ENCODE measurements at regions not wholly inside any gene's neighbourhood (a gene's known extent, or its start where the extent isn't known, plus 50 kb on each side); places are given as distances from the start of the nearest gene placed in this dataset.
"Not testable (repeated sequence)": the region's sequence is repeated elsewhere in the genome, so short reads cannot be mapped to it uniquely, and the experiment has no call there.

GRCh38 chr5:124514956-124515355 is 231.5 kb downstream of the ZNF608 start:
- H3K4me1 ChIP-seq (ENCODE audit: control insufficient read depth in 1 of 2, insufficient read depth in 2 of 2, low read length in 2 of 2): peaks cover 0 to 12% of the 10 kb centered on the region in 2 donors
- H3K4me3 ChIP-seq (ENCODE audit: low read depth in 1 of 2, low read length in 2 of 2): no peak overlapping the region
- H3K27ac ChIP-seq (ENCODE audit: low read length): no peak overlapping the region
- no peaks in the 10 kb centered on the region for H3K27me3 ChIP-seq (ENCODE audit: low read depth, low read length)
- no peaks in the 10 kb centered on the region for H3K36me3 ChIP-seq (ENCODE audit: control insufficient read depth in 1 of 2, insufficient read depth in 2 of 2, low read length in 2 of 2)
- H3K9me3 ChIP-seq (ENCODE audit: control insufficient read depth in 1 of 2, low read length in 2 of 2): no peaks in the 10 kb centered on the region

GRCh38 chr5:124512952-124513632 is 233.3 kb downstream of the ZNF608 start:
- H3K4me3 ChIP-seq (ENCODE audit: low read depth in 1 of 2, low read length in 2 of 2): no peak overlapping the region
- no peaks in the 10 kb centered on the region for H3K27me3 ChIP-seq (ENCODE audit: low read depth, low read length)
- H3K27ac ChIP-seq (ENCODE audit: low read length): no peak overlapping the region
- peaks cover 0 to 12% of the 10 kb centered on the region in 2 donors for H3K4me1 ChIP-seq (ENCODE audit: control insufficient read depth in 1 of 2, insufficient read depth in 2 of 2, low read length in 2 of 2)
- no peaks in the 10 kb centered on the region for H3K9me3 ChIP-seq (ENCODE audit: control insufficient read depth in 1 of 2, low read length in 2 of 2)
- no peaks in the 10 kb centered on the region for H3K36me3 ChIP-seq (ENCODE audit: control insufficient read depth in 1 of 2, insufficient read depth in 2 of 2, low read length in 2 of 2)

GRCh38 chr5:124512236-124512635 is 234.2 kb downstream of the ZNF608 start:
- no peaks in the 10 kb centered on the region for H3K9me3 ChIP-seq (ENCODE audit: control insufficient read depth in 1 of 2, low read length in 2 of 2)
- no peak overlapping the region for H3K4me3 ChIP-seq (ENCODE audit: low read depth in 1 of 2, low read length in 2 of 2)
- H3K4me1 ChIP-seq (ENCODE audit: control insufficient read depth in 1 of 2, insufficient read depth in 2 of 2, low read length in 2 of 2): peaks cover 0 to 12% of the 10 kb centered on the region in 2 donors
- no peaks in the 10 kb centered on the region for H3K36me3 ChIP-seq (ENCODE audit: control insufficient read depth in 1 of 2, insufficient read depth in 2 of 2, low read length in 2 of 2)
- no peak overlapping the region for H3K27ac ChIP-seq (ENCODE audit: low read length)
- no peaks in the 10 kb centered on the region for H3K27me3 ChIP-seq (ENCODE audit: low read depth, low read length)

- Histone ChIP-seq H3K4me3 (ENCODE audit: low read depth in 1 of 2, low read length in 2 of 2) (no peak overlapping the region), H3K4me1 (ENCODE audit: control insufficient read depth in 1 of 2, insufficient read depth in 2 of 2, low read length in 2 of 2) (peaks cover 0 to 12% of the 10 kb centered on the region in 2 donors)
Measured at GRCh38 chr5:124511791-124512190, 234.6 kb downstream of the ZNF608 start.

GRCh38 chr5:124507688-124508087 is 238.8 kb downstream of the ZNF608 start:
- H3K27me3 ChIP-seq (ENCODE audit: low read depth, low read length): no peaks in the 10 kb centered on the region
- H3K4me1 ChIP-seq (ENCODE audit: control insufficient read depth in 1 of 2, insufficient read depth in 2 of 2, low read length in 2 of 2): peaks cover 0 to 10% of the 10 kb centered on the region in 2 donors
- no peak overlapping the region for H3K27ac ChIP-seq (ENCODE audit: low read length)
- H3K4me3 ChIP-seq (ENCODE audit: low read depth in 1 of 2, low read length in 2 of 2): no peak overlapping the region
- no peaks in the 10 kb centered on the region for H3K9me3 ChIP-seq (ENCODE audit: control insufficient read depth in 1 of 2, low read length in 2 of 2)
- H3K36me3 ChIP-seq (ENCODE audit: control insufficient read depth in 1 of 2, insufficient read depth in 2 of 2, low read length in 2 of 2): no peaks in the 10 kb centered on the region

More at GRCh38 chr5:124511791-124512190, 234.6 kb downstream of the ZNF608 start:
- Histone ChIP-seq H3K36me3 (ENCODE audit: control insufficient read depth in 1 of 2, insufficient read depth in 2 of 2, low read length in 2 of 2) (no peaks in the 10 kb centered on the region), H3K27ac (ENCODE audit: low read length) (no peak overlapping the region), H3K9me3 (ENCODE audit: control insufficient read depth in 1 of 2, low read length in 2 of 2) (no peaks in the 10 kb centered on the region), H3K27me3 (ENCODE audit: low read depth, low read length) (no peaks in the 10 kb centered on the region)

- H3K4me3 ChIP-seq (ENCODE audit: low read depth in 1 of 2, low read length in 2 of 2): no peak overlapping the region
- no peaks in the 10 kb centered on the region for H3K36me3 ChIP-seq (ENCODE audit: control insufficient read depth in 1 of 2, insufficient read depth in 2 of 2, low read length in 2 of 2)
- no peak overlapping the region for H3K27ac ChIP-seq (ENCODE audit: low read length)
- H3K27me3 ChIP-seq (ENCODE audit: low read depth, low read length): no peaks in the 10 kb centered on the region
- no peaks in the 10 kb centered on the region for H3K9me3 ChIP-seq (ENCODE audit: control insufficient read depth in 1 of 2, low read length in 2 of 2)
- no peaks in the 10 kb centered on the region for H3K4me1 ChIP-seq (ENCODE audit: control insufficient read depth in 1 of 2, insufficient read depth in 2 of 2, low read length in 2 of 2)
Measured at GRCh38 chr5:124504081-124504916, 242.1 kb downstream of the ZNF608 start.

GRCh38 chr5:124502551-124502950 is 243.9 kb downstream of the ZNF608 start:
- no peak overlapping the region for H3K4me3 ChIP-seq (ENCODE audit: low read depth in 1 of 2, low read length in 2 of 2)
- H3K27me3 ChIP-seq (ENCODE audit: low read depth, low read length): no peaks in the 10 kb centered on the region

GRCh38 chr5:124499818-124500217 is 246.6 kb downstream of the ZNF608 start:
- not testable (repeated sequence) for H3K36me3 ChIP-seq (ENCODE audit: control insufficient read depth in 1 of 2, insufficient read depth in 2 of 2, low read length in 2 of 2); H3K27ac ChIP-seq (ENCODE audit: low read length); H3K4me3 ChIP-seq (ENCODE audit: low read depth in 1 of 2, low read length in 2 of 2); H3K27me3 ChIP-seq (ENCODE audit: low read depth, low read length); H3K4me1 ChIP-seq (ENCODE audit: control insufficient read depth in 1 of 2, insufficient read depth in 2 of 2, low read length in 2 of 2); H3K9me3 ChIP-seq (ENCODE audit: control insufficient read depth in 1 of 2, low read length in 2 of 2)

More at GRCh38 chr5:124502551-124502950, 243.9 kb downstream of the ZNF608 start:
- Histone ChIP-seq H3K4me1 (ENCODE audit: control insufficient read depth in 1 of 2, insufficient read depth in 2 of 2, low read length in 2 of 2) (no peaks in the 10 kb centered on the region), H3K36me3 (ENCODE audit: control insufficient read depth in 1 of 2, insufficient read depth in 2 of 2, low read length in 2 of 2) (no peaks in the 10 kb centered on the region), H3K9me3 (ENCODE audit: control insufficient read depth in 1 of 2, low read length in 2 of 2) (no peaks in the 10 kb centered on the region), H3K27ac (ENCODE audit: low read length) (no peak overlapping the region)

GRCh38 chr5:124496968-124497367 is 249.5 kb downstream of the ZNF608 start:
- H3K4me3 ChIP-seq (ENCODE audit: low read depth in 1 of 2, low read length in 2 of 2); H3K36me3 ChIP-seq (ENCODE audit: control insufficient read depth in 1 of 2, insufficient read depth in 2 of 2, low read length in 2 of 2); H3K9me3 ChIP-seq (ENCODE audit: control insufficient read depth in 1 of 2, low read length in 2 of 2); H3K4me1 ChIP-seq (ENCODE audit: control insufficient read depth in 1 of 2, insufficient read depth in 2 of 2, low read length in 2 of 2); H3K27me3 ChIP-seq (ENCODE audit: low read depth, low read length); H3K27ac ChIP-seq (ENCODE audit: low read length): not testable (repeated sequence)

- Histone ChIP-seq H3K36me3 (ENCODE audit: control insufficient read depth in 1 of 2, insufficient read depth in 2 of 2, low read length in 2 of 2) (no peaks in the 10 kb centered on the region), H3K4me3 (ENCODE audit: low read depth in 1 of 2, low read length in 2 of 2) (no peak overlapping the region), H3K27me3 (ENCODE audit: low read depth, low read length) (no peaks in the 10 kb centered on the region), H3K4me1 (ENCODE audit: control insufficient read depth in 1 of 2, insufficient read depth in 2 of 2, low read length in 2 of 2) (no peaks in the 10 kb centered on the region), H3K9me3 (ENCODE audit: control insufficient read depth in 1 of 2, low read length in 2 of 2) (peaks cover 0 to 4% of the 10 kb centered on the region in 2 donors), H3K27ac (ENCODE audit: low read length) (no peak overlapping the region)
Measured at GRCh38 chr5:124494540-124495116, 251.8 kb downstream of the ZNF608 start.

GRCh38 chr5:124492444-124493224 is 253.8 kb downstream of the ZNF608 start:
- Histone ChIP-seq H3K4me3 (ENCODE audit: low read depth in 1 of 2, low read length in 2 of 2) (no peak overlapping the region), H3K36me3 (ENCODE audit: control insufficient read depth in 1 of 2, insufficient read depth in 2 of 2, low read length in 2 of 2) (no peaks in the 10 kb centered on the region), H3K27ac (ENCODE audit: low read length) (no peak overlapping the region), H3K4me1 (ENCODE audit: control insufficient read depth in 1 of 2, insufficient read depth in 2 of 2, low read length in 2 of 2) (no peaks in the 10 kb centered on the region), H3K27me3 (ENCODE audit: low read depth, low read length) (no peaks in the 10 kb centered on the region), H3K9me3 (ENCODE audit: control insufficient read depth in 1 of 2, low read length in 2 of 2) (peaks cover 0 to 4% of the 10 kb centered on the region in 2 donors)
